Esophagus squamous epithelium (tissue), 4 donors: ENCODE measurements at regions not wholly inside any gene's neighbourhood (a gene's known extent, or its start where the extent isn't known, plus 50 kb on each side); places are given as distances from the start of the nearest gene placed in this dataset.

Source experiments
- CTCF ChIP-seq, 6 experiments: fragments of 450-650 bp in 4 of 6; fragments of 200-600 bp in 2 of 6; sonication (generic) in 2 of 6; IDR thresholded peaks; one replicate each; pipeline ENCODE4 v1.5.1; 2016 to 2019; ENCODE audit warnings: antibody characterized with exemption in 6 of 6, mild to moderate bottlenecking in 4 of 6, moderate library complexity in 4 of 6
- POLR2A ChIP-seq, 4 donors: fragments of 450-650 bp; IDR thresholded peaks; one replicate each; pipeline ENCODE4 v1.6.1; 2017; ENCODE audit warnings: antibody characterized with exemption in 4 of 4, mild to moderate bottlenecking in 4 of 4, moderate library complexity in 3 of 4

DNA sequence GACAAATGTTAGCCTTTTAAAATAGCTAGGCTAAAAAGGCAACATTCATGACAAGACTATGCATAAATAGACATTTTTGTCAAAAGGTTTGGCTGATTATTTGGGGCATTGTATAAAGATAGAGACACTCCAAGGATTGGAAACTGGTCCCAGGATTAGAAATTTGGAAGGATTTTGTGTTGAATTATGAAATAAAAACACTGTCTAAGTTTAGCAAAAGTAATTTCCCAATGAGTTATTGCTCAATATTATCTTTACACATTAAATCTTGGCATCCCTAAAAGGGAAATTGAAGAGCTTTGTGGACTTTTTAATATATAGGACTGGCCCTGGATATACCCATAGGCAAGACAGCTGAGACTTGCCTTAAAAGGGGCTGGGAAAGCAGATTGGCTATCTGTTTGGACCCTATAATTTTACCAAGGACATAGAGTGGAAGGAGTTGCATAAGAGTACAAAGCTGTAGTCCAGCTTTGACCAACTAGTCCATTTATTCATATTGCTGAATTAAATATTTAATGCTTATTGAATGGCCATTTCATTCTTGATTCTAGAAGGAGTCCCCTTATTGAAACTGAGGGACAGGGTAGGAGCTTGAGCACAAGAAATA, 382.7 kb downstream of the METTL15 start:
- TF ChIP-seq CTCF (IDR thresholded peaks at IDR 0.05) (no peak), POLR2A (IDR thresholded peaks at IDR 0.05) (no peak)
